Keratinocyte (primary cell): ENCODE measurements at regions not wholly inside any gene's neighbourhood (a gene's known extent, or its start where the extent isn't known, plus 50 kb on each side); places are given as distances from the start of the nearest gene placed in this dataset.

ENCODE experiments used
- DNase-seq: peaks from one replicate; pipeline ENCODE4 v3.0.0-alpha.2; 2011; ENCODE audit warnings: low read depth, missing footprints, low spot score
- FAIRE-seq: peaks from 2 replicates; lab custom pipeline; 2011; peaks lifted over from hg19 to GRCh38; lab: Jason Lieb, UNC
- H2AFZ ChIP-seq: 2 replicates; pipeline ENCODE4 v1.6.0; 2012; ENCODE audit warnings: low read length, control low read depth, inconsistent platforms; ENCODE audit not compliant: control insufficient read depth
- H3K27ac ChIP-seq: 2 replicates; pipeline ENCODE4 v1.5.1; 2011; ENCODE audit warnings: low read length; ENCODE audit not compliant: control insufficient read depth, insufficient read depth
- H3K27me3 ChIP-seq: 3 replicates; pipeline ENCODE4 v1.6.0; 2011; ENCODE audit warnings: low read length; ENCODE audit not compliant: control insufficient read depth, insufficient read depth; ENCODE audit errors: extremely low read depth
- H3K36me3 ChIP-seq, 2 experiments: 2 replicates in 1 of 2; 3 replicates in 1 of 2; pipeline ENCODE4 v1.5.1; 2011; ENCODE audit warnings: low read length in 2 of 2, mild to moderate bottlenecking in 1 of 2; ENCODE audit not compliant: control insufficient read depth in 2 of 2, insufficient read depth in 2 of 2; ENCODE audit errors: extremely low read depth in 1 of 2
- H3K4me1 ChIP-seq: 3 replicates; pipeline ENCODE4 v1.5.1; 2011; ENCODE audit warnings: low read length; ENCODE audit not compliant: control insufficient read depth, insufficient read depth; ENCODE audit errors: extremely low read depth
- H3K4me2 ChIP-seq: 3 replicates; pipeline ENCODE4 v1.6.0; 2011; ENCODE audit warnings: low read depth, low read length; ENCODE audit not compliant: control insufficient read depth, insufficient read depth; ENCODE audit errors: extremely low read depth
- H3K4me3 ChIP-seq, 3 experiments: fragments of 200-600 bp in 1 of 3; sonication (generic) in 1 of 3; 2 replicates in 2 of 3; 3 replicates in 1 of 3; pipeline ENCODE4 v1.5.1; 2011 to 2016; ENCODE audit warnings: low read length in 3 of 3, mild to moderate bottlenecking in 3 of 3, control low read depth in 2 of 3, inconsistent platforms in 1 of 3, low read depth in 1 of 3, mixed read lengths in 1 of 3, mixed run types in 1 of 3, moderate library complexity in 1 of 3; ENCODE audit not compliant: control insufficient read depth in 2 of 3, insufficient read depth in 2 of 3; ENCODE audit errors: extremely low read depth in 1 of 3
- H3K79me2 ChIP-seq: 2 replicates; pipeline ENCODE4 v1.6.0; 2012; ENCODE audit warnings: low read length; ENCODE audit not compliant: control insufficient read depth, insufficient read depth
- H3K9ac ChIP-seq: 3 replicates; pipeline ENCODE4 v1.6.0; 2011; ENCODE audit warnings: low read length; ENCODE audit not compliant: control insufficient read depth, insufficient read depth; ENCODE audit errors: extremely low read depth
- H3K9me1 ChIP-seq: 3 replicates; pipeline ENCODE4 v1.6.0; 2011; ENCODE audit warnings: low read length; ENCODE audit not compliant: control insufficient read depth, insufficient read depth; ENCODE audit errors: extremely low read depth
- H3K9me3 ChIP-seq: 2 replicates; pipeline ENCODE4 v1.5.1; 2012; ENCODE audit warnings: low read depth, low read length; ENCODE audit not compliant: control insufficient read depth
- H4K20me1 ChIP-seq: 3 replicates; pipeline ENCODE4 v1.6.0; 2011; ENCODE audit warnings: low read length; ENCODE audit not compliant: control insufficient read depth, insufficient read depth; ENCODE audit errors: extremely low read depth
- CTCF ChIP-seq, 3 experiments: IDR thresholded peaks in 1 of 3; conservative IDR thresholded peaks in 1 of 3; optimal IDR thresholded peaks in 1 of 3; 2 replicates in 2 of 3; 3 replicates in 1 of 3; pipeline versions ENCODE3 to v1.5.1; 2011; ENCODE audit warnings: low read length in 3 of 3, mild to moderate bottlenecking in 3 of 3, moderate library complexity in 2 of 3, control low read depth in 1 of 3, inconsistent platforms in 1 of 3; ENCODE audit not compliant: insufficient read depth in 2 of 3; ENCODE audit errors: extremely low read depth in 1 of 3
- EZH2 ChIP-seq: IDR thresholded peaks from one replicate; pipeline ENCODE4 v1.6.1; 2012; ENCODE audit warnings: inconsistent platforms, mild to moderate bottlenecking, low read length, moderate library complexity
- dilution Hi-C: fragments of 300-500 bp; cut with MboI; formaldehyde crosslinking; loops from one replicate; pipeline ENCODE4 v1.7.0; 2020; ENCODE audit warnings: low sequenced_read_pairs; ENCODE audit not compliant: extremely low pct_ligation_motif_present

- H3K4me3 ChIP-seq = no peak overlapping the region
- no peak overlapping the region for H2AFZ ChIP-seq
- dilution Hi-C loops = no loop called here
- H3K36me3 ChIP-seq = no peaks in the 10 kb centered on the region
- TF ChIP-seq CTCF (optimal IDR thresholded peaks at IDR 0.05 in 1 of 3, IDR thresholded peaks at IDR 0.05 in 1 of 3, conservative IDR thresholded peaks at IDR 0.05 in 1 of 3; ENCODE audit: extremely low read depth in 1 of 3, insufficient read depth in 2 of 3, low read length in 3 of 3) (no peak), EZH2 (no peak)
- no peaks in the 10 kb centered on the region for H3K79me2 ChIP-seq
- H3K9me3 ChIP-seq = no peaks in the 10 kb centered on the region
- FAIRE-seq (no peak), DNase-seq (no peak)
- H4K20me1 ChIP-seq = no peaks in the 10 kb centered on the region
- H3K27me3 ChIP-seq = no peaks in the 10 kb centered on the region
- no peak overlapping the region for H3K9ac ChIP-seq
- H3K9me1 ChIP-seq = no peaks in the 10 kb centered on the region
- no peak overlapping the region for H3K4me2 ChIP-seq
- no peaks in the 10 kb centered on the region for H3K4me1 ChIP-seq
- H3K27ac ChIP-seq = no peak overlapping the region
Observed at GRCh38 chr11:91124363-91124762, 901.5 kb upstream of the CHORDC1 start.

- H3K79me2 ChIP-seq = no peaks in the 10 kb centered on the region
- dilution Hi-C loops = no loop called here
- H2AFZ ChIP-seq = no peak overlapping the region
- TF ChIP-seq EZH2 (no peak), CTCF (optimal IDR thresholded peaks at IDR 0.05 in 1 of 3, IDR thresholded peaks at IDR 0.05 in 1 of 3, conservative IDR thresholded peaks at IDR 0.05 in 1 of 3; ENCODE audit: extremely low read depth in 1 of 3, insufficient read depth in 2 of 3, low read length in 3 of 3) (no peak)
- H3K9me3 ChIP-seq = no peaks in the 10 kb centered on the region
- no peak for DNase-seq
- H3K27me3 ChIP-seq = no peaks in the 10 kb centered on the region
- no peaks in the 10 kb centered on the region for H3K4me1 ChIP-seq
- H3K27ac ChIP-seq = no peak overlapping the region
- no peaks in the 10 kb centered on the region for H4K20me1 ChIP-seq
- no peak for FAIRE-seq
- H3K4me3 ChIP-seq = no peak overlapping the region
- H3K4me2 ChIP-seq = no peak overlapping the region
- no peak overlapping the region for H3K9ac ChIP-seq
- no peaks in the 10 kb centered on the region for H3K36me3 ChIP-seq
- H3K9me1 ChIP-seq = no peaks in the 10 kb centered on the region
Observed at GRCh38 chr11:91115116-91115515, 892.3 kb upstream of the CHORDC1 start.
